Peyer's patch (tissue), 4 donors: ENCODE measurements at regions not wholly inside any gene's neighbourhood (a gene's known extent, or its start where the extent isn't known, plus 50 kb on each side); places are given as distances from the start of the nearest gene placed in this dataset.

Experiments used
- DNase-seq, 3 donors: peaks; one replicate each; pipeline ENCODE4 v3.0.0-alpha.2; 2017 to 2019
- H3K27ac ChIP-seq, 4 donors: fragments of 200-600 bp; sonication (generic); one replicate each; pipeline ENCODE4 v1.5.1; 2016 to 2019
- H3K27me3 ChIP-seq, 2 donors: fragments of 200-600 bp; sonication (generic); one replicate each; pipeline ENCODE4 v1.5.1; 2019
- H3K36me3 ChIP-seq, 3 donors: fragments of 200-600 bp; sonication (generic); one replicate each; pipeline ENCODE4 v1.5.1; 2016 to 2019
- H3K4me1 ChIP-seq, 4 donors: fragments of 200-600 bp; sonication (generic); one replicate each; pipeline ENCODE4 v1.5.1; 2016 to 2019
- H3K4me3 ChIP-seq, 4 donors: fragments of 200-600 bp; sonication (generic); 1 replicate in 3 of 4; 2 replicates in 1 of 4; pipeline ENCODE4 v1.5.1; 2016 to 2019; ENCODE audit warnings: mild to moderate bottlenecking in 1 of 4
- H3K9me3 ChIP-seq, 4 donors: fragments of 200-600 bp; sonication (generic); one replicate each; pipeline ENCODE4 v1.5.1; 2016 to 2019; ENCODE audit warnings: mild to moderate bottlenecking in 1 of 4
- CTCF ChIP-seq, 6 experiments: fragments of 450-650 bp in 4 of 6; fragments of 200-600 bp in 2 of 6; sonication (generic) in 1 of 6; IDR thresholded peaks; one replicate each; pipeline ENCODE4 v1.5.1; 2017 to 2019; ENCODE audit warnings: antibody characterized with exemption in 6 of 6, mild to moderate bottlenecking in 3 of 6, moderate library complexity in 1 of 6
- POLR2A ChIP-seq, 2 donors: fragments of 450-650 bp; IDR thresholded peaks; one replicate each; pipeline ENCODE4 v1.5.1; 2017; ENCODE audit warnings: antibody characterized with exemption in 2 of 2, mild to moderate bottlenecking in 2 of 2, moderate library complexity in 2 of 2

GRCh38 chrX:39320165-39320564 lies 518.9 kb downstream of the MID1IP1 start:
- DNase-seq: no peak
- no peaks in the 10 kb centered on the region for H3K27me3 ChIP-seq
- H3K9me3 ChIP-seq: no peaks in the 10 kb centered on the region
- H3K4me3 ChIP-seq: no peak overlapping the region
- H3K4me1 ChIP-seq: no peaks in the 10 kb centered on the region
- TF ChIP-seq POLR2A (IDR thresholded peaks at IDR 0.05) (no peak), CTCF (IDR thresholded peaks at IDR 0.05) (no peak)
- H3K27ac ChIP-seq: no peak overlapping the region
- H3K36me3 ChIP-seq: no peaks in the 10 kb centered on the region

- Histone ChIP-seq H3K4me1 (no peaks in the 10 kb centered on the region), H3K27ac (no peak overlapping the region), H3K27me3 (no peaks in the 10 kb centered on the region), H3K9me3 (no peaks in the 10 kb centered on the region), H3K36me3 (no peaks in the 10 kb centered on the region), H3K4me3 (no peak overlapping the region)
- no peak for TF ChIP-seq CTCF (IDR thresholded peaks at IDR 0.05)
- no peak for TF ChIP-seq POLR2A (IDR thresholded peaks at IDR 0.05)
- DNase-seq: no peak
Observed at GRCh38 chrX:39322496-39322895, 521.2 kb downstream of the MID1IP1 start.

DNA sequence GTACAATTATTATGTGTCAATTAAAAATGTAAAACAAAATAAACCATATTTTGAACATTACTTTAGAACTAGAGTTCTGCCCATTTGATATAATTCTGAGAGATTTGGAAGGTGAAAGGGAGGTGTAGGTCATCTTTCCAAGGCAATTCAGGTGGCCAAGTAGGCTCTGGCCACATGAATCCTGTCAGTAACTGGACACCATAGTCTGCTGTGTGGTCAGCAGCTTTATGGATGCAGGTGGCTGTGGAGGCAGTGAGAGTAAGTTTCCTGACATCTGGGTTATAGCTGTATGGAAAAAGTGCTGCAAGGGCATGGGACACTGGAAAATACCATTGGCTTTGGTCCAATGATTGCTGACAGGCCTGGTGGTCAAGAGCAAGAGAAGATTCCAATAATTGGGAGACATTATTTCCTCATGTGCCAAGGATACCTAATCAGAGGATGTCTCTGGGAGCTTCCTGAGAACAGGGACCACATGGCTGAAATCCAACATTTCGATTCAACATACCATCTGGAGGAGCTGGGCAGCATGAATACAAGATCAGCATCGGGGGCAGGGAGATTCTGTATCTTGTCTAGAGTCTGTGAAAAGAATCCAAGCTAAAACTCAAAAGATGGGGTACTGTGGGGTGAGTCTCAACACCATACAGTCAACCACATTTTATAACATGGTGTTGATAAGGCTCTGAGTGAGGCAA lies 523.1 kb downstream of the MID1IP1 start:
- Histone ChIP-seq H3K36me3 (no peaks in the 10 kb centered on the region), H3K27ac (no peak overlapping the region), H3K4me3 (no peak overlapping the region), H3K4me1 (no peaks in the 10 kb centered on the region), H3K27me3 (no peaks in the 10 kb centered on the region), H3K9me3 (no peaks in the 10 kb centered on the region)
- TF ChIP-seq CTCF (IDR thresholded peaks at IDR 0.05) (no peak), POLR2A (IDR thresholded peaks at IDR 0.05) (no peak)
- DNase-seq: no peak

DNA sequence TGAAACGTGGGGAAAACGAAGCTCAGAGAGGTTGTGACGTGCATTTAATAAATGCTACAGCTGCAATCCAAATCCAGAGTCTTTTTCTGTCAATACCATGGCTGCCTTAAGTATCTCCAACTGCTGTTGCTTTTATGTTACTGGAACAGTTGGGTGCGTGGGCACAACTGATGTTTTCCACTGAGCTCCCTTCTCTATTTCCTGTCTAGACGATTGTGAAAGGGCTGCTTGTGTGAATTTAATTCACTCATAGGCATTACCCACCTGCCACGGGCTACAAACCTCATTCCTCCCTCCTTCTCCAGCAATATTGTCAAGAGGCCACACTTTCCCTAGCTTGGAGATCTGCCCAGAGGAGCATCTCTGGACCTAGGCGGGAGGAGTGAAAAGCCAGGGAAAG lies 526.0 kb downstream of the MID1IP1 start:
- Histone ChIP-seq H3K27ac (no peak overlapping the region), H3K27me3 (no peaks in the 10 kb centered on the region), H3K4me3 (no peak overlapping the region), H3K36me3 (no peaks in the 10 kb centered on the region), H3K4me1 (no peaks in the 10 kb centered on the region), H3K9me3 (no peaks in the 10 kb centered on the region)
- no peak for DNase-seq
- TF ChIP-seq POLR2A (IDR thresholded peaks at IDR 0.05) (no peak), CTCF (IDR thresholded peaks at IDR 0.05) (no peak)

GRCh38 chrX:39327705-39328104 lies 526.4 kb downstream of the MID1IP1 start:
- Histone ChIP-seq H3K4me1 (no peaks in the 10 kb centered on the region), H3K27me3 (no peaks in the 10 kb centered on the region), H3K27ac (no peak overlapping the region), H3K9me3 (no peaks in the 10 kb centered on the region), H3K4me3 (no peak overlapping the region), H3K36me3 (no peaks in the 10 kb centered on the region)
- TF ChIP-seq POLR2A (IDR thresholded peaks at IDR 0.05) (no peak), CTCF (IDR thresholded peaks at IDR 0.05) (no peak)
- no peak for DNase-seq

GRCh38 chrX:39328661-39329060 lies 527.4 kb downstream of the MID1IP1 start:
- Histone ChIP-seq H3K36me3 (no peaks in the 10 kb centered on the region), H3K4me1 (no peaks in the 10 kb centered on the region), H3K4me3 (no peak overlapping the region), H3K9me3 (no peaks in the 10 kb centered on the region), H3K27ac (no peak overlapping the region), H3K27me3 (no peaks in the 10 kb centered on the region)
- TF ChIP-seq POLR2A (IDR thresholded peaks at IDR 0.05) (no peak), CTCF (IDR thresholded peaks at IDR 0.05) (no peak)
- DNase-seq: no peak
